H1 (cell line): ENCODE measurements at regions not wholly inside any gene's neighbourhood (a gene's known extent, or its start where the extent isn't known, plus 50 kb on each side); places are given as distances from the start of the nearest gene placed in this dataset.

ENCODE experiments used
- CTCF ChIA-PET: fragments of 300-600 bp; sonication (Branson Sonifier 250); formaldehyde crosslinking; loops from one replicate; lab custom pipeline; 2021; ENCODE audit not compliant: partially characterized antibody; lab: Charles Lee
- POLR2A ChIA-PET: fragments of 300-600 bp; sonication (Branson Sonifier 250); formaldehyde crosslinking; loops from one replicate; lab custom pipeline; 2021; ENCODE audit warnings: inconsistent platforms; ENCODE audit not compliant: partially characterized antibody; lab: Charles Lee
- DNase-seq, 2 experiments: peaks; one replicate each; pipeline versions ENCODE4 v3.0.0 to v3.0.0-alpha.2; 2010 to 2022; ENCODE audit warnings: low spot score in 2 of 2, low read depth in 1 of 2, mixed read lengths in 1 of 2
- FAIRE-seq: peaks from 2 replicates; lab custom pipeline; 2011; peaks lifted over from hg19 to GRCh38; lab: Jason Lieb, UNC
- H2AFZ ChIP-seq: 2 replicates; pipeline ENCODE4 v1.8.1; 2012; ENCODE audit warnings: low read length, inconsistent platforms
- H2AK5ac ChIP-seq: 2 replicates; pipeline ENCODE4 v1.6.1; 2013; ENCODE audit warnings: low read depth, low read length
- H2BK120ac ChIP-seq: replicated peaks from 2 replicates; pipeline ENCODE3; 2013; ENCODE audit warnings: low read depth, low read length, inconsistent platforms
- H2BK12ac ChIP-seq: 2 replicates; pipeline ENCODE4 v1.6.1; 2013; ENCODE audit warnings: low read depth, low read length
- H2BK15ac ChIP-seq: 2 replicates; pipeline ENCODE4 v1.6.1; 2013; ENCODE audit warnings: low read length
- H2BK20ac ChIP-seq: 2 replicates; pipeline ENCODE4 v1.6.1; 2013; ENCODE audit warnings: low read length
- H2BK5ac ChIP-seq: 2 replicates; pipeline ENCODE4 v1.6.1; 2013; ENCODE audit warnings: low read depth, low read length
- H3K14ac ChIP-seq: 2 replicates; pipeline ENCODE4 v1.6.1; 2013; ENCODE audit warnings: inconsistent platforms; ENCODE audit not compliant: insufficient read length
- H3K18ac ChIP-seq: 2 replicates; pipeline ENCODE4 v1.6.1; 2013; ENCODE audit warnings: low read length; ENCODE audit errors: extremely low read depth
- H3K23ac ChIP-seq: 2 replicates; pipeline ENCODE4 v1.6.1; 2013; ENCODE audit warnings: inconsistent platforms; ENCODE audit not compliant: insufficient read length
- H3K23me2 ChIP-seq: 2 replicates; pipeline ENCODE4 v1.6.1; 2013; ENCODE audit warnings: low read depth, low read length
- H3K27ac ChIP-seq: 2 replicates; pipeline ENCODE4 v1.6.1; 2011; ENCODE audit warnings: low read depth, low read length, inconsistent platforms
- H3K27me3 ChIP-seq, 4 experiments: replicated peaks in 1 of 4; 1 replicate in 1 of 4; 2 replicates in 3 of 4; pipeline versions ENCODE4 v1.6.1 to v1.8.1; 2011 to 2013; ENCODE audit warnings: low read length in 3 of 4, mild to moderate bottlenecking in 3 of 4, inconsistent platforms in 2 of 4, mixed read lengths in 2 of 4, moderate library complexity in 1 of 4; ENCODE audit not compliant: control insufficient read depth in 3 of 4, insufficient read depth in 3 of 4; ENCODE audit errors: extremely low read depth in 1 of 4
- H3K36me3 ChIP-seq, 4 experiments: 2 replicates each; pipeline versions ENCODE4 v1.6.1 to v1.8.1; 2011 to 2013; ENCODE audit warnings: mild to moderate bottlenecking in 4 of 4, low read length in 3 of 4, moderate library complexity in 2 of 4, control low read depth in 1 of 4, inconsistent platforms in 1 of 4; ENCODE audit not compliant: insufficient read depth in 4 of 4, control insufficient read depth in 2 of 4
- H3K4ac ChIP-seq: replicated peaks from 2 replicates; pipeline ENCODE3; 2013; ENCODE audit warnings: low read length, low read depth, mixed read lengths, inconsistent platforms; ENCODE audit not compliant: insufficient read length
- H3K4me1 ChIP-seq, 4 experiments: replicated peaks in 1 of 4; 1 replicate in 1 of 4; 2 replicates in 3 of 4; pipeline versions ENCODE4 v1.6.1 to v1.8.1; 2011 to 2013; ENCODE audit warnings: low read length in 3 of 4, inconsistent platforms in 2 of 4, mixed read lengths in 1 of 4; ENCODE audit not compliant: insufficient read depth in 4 of 4, control insufficient read depth in 3 of 4
- H3K4me2 ChIP-seq, 2 experiments: 2 replicates each; pipeline versions ENCODE4 v1.6.1 to v1.8.1; 2011 to 2013; ENCODE audit warnings: low read depth in 2 of 2, low read length in 2 of 2, control low read depth in 1 of 2, inconsistent platforms in 1 of 2, mild to moderate bottlenecking in 1 of 2; ENCODE audit not compliant: insufficient read depth in 1 of 2
- H3K4me3 ChIP-seq, 4 experiments: fragments of 200-600, 300-600 bp in 1 of 4; sonication (generic), shearing (Covaris generic), sonication (Bioruptor Twin) in 1 of 4; 2 replicates each; pipeline versions ENCODE4 v1.5.1 to v1.8.1; 2011 to 2016; ENCODE audit warnings: low read length in 4 of 4, low read depth in 3 of 4, control low read depth in 2 of 4, inconsistent platforms in 2 of 4, mild to moderate bottlenecking in 2 of 4, mixed read lengths in 1 of 4, moderate library complexity in 1 of 4; ENCODE audit not compliant: insufficient read depth in 2 of 4; ENCODE audit errors: extremely low read depth in 1 of 4
- H3K56ac ChIP-seq: replicated peaks from 2 replicates; pipeline ENCODE3; 2013; ENCODE audit warnings: low read depth, mild to moderate bottlenecking, mixed read lengths, low read length, inconsistent platforms; ENCODE audit not compliant: insufficient read length
- H3K79me1 ChIP-seq: 2 replicates; pipeline ENCODE4 v1.6.1; 2013; ENCODE audit warnings: low read depth, low read length, control low read depth
- H3K79me2 ChIP-seq, 2 experiments: 2 replicates each; pipeline versions ENCODE4 v1.6.1 to v1.8.1; 2012 to 2013; ENCODE audit warnings: low read length in 2 of 2, mild to moderate bottlenecking in 2 of 2, inconsistent platforms in 1 of 2; ENCODE audit not compliant: insufficient read depth in 2 of 2, control insufficient read depth in 1 of 2
- H3K9ac ChIP-seq, 4 experiments: replicated peaks in 1 of 4; 1 replicate in 1 of 4; 2 replicates in 3 of 4; pipeline versions ENCODE4 v1.6.1 to v1.8.1; 2011 to 2013; ENCODE audit warnings: low read depth in 3 of 4, low read length in 3 of 4, control low read depth in 2 of 4, mild to moderate bottlenecking in 2 of 4, moderate library complexity in 2 of 4, inconsistent platforms in 1 of 4; ENCODE audit errors: extremely low read depth in 1 of 4
- H3K9me3 ChIP-seq, 2 experiments: 2 replicates each; pipeline versions ENCODE4 v1.6.1 to v1.8.1; 2012 to 2013; ENCODE audit warnings: mild to moderate bottlenecking in 2 of 2, moderate library complexity in 2 of 2, control low read depth in 1 of 2, inconsistent platforms in 1 of 2, low read depth in 1 of 2, low read length in 1 of 2, mixed read lengths in 1 of 2; ENCODE audit not compliant: insufficient read depth in 2 of 2
- H4K20me1 ChIP-seq, 2 experiments: replicated peaks in 1 of 2; 2 replicates each; pipeline versions ENCODE3 to v1.8.1; 2011 to 2013; ENCODE audit warnings: inconsistent platforms in 2 of 2, low read length in 2 of 2, mild to moderate bottlenecking in 1 of 2; ENCODE audit not compliant: insufficient read depth in 2 of 2, control insufficient read depth in 1 of 2
- H4K5ac ChIP-seq: 2 replicates; pipeline ENCODE4 v1.6.1; 2013; ENCODE audit warnings: low read length, low read depth, mixed read lengths, inconsistent platforms; ENCODE audit not compliant: insufficient read length
- H4K8ac ChIP-seq: 2 replicates; pipeline ENCODE4 v1.8.0; 2013; ENCODE audit warnings: mild to moderate bottlenecking, moderate library complexity, low read length, inconsistent platforms; ENCODE audit not compliant: insufficient read depth; ENCODE audit errors: extremely low read depth
- H4K91ac ChIP-seq: replicated peaks from 2 replicates; pipeline ENCODE3; 2013; ENCODE audit warnings: low read length, mixed read lengths, inconsistent platforms; ENCODE audit not compliant: insufficient read length
- ASH2L ChIP-seq: fragments of 200-600, 300-600 bp; sonication (generic); IDR thresholded peaks from one replicate; pipeline ENCODE4 v1.7.1; 2017; ENCODE audit warnings: low read length
- ATF3 ChIP-seq: IDR thresholded peaks from 2 replicates; pipeline ENCODE4 v1.6.1; 2011; ENCODE audit warnings: low read depth, mild to moderate bottlenecking, low read length; ENCODE audit not compliant: insufficient read depth
- BACH1 ChIP-seq: IDR thresholded peaks from 2 replicates; pipeline ENCODE4 v1.6.1; 2012; ENCODE audit warnings: low read length, improper control_type of control experiment
- CHD2 ChIP-seq: IDR thresholded peaks from 2 replicates; pipeline ENCODE4 v1.6.1; 2012; ENCODE audit warnings: low read length, improper control_type of control experiment
- CTBP2 ChIP-seq: IDR thresholded peaks from 2 replicates; pipeline ENCODE4 v1.7.0; 2011; ENCODE audit warnings: borderline replicate concordance, mild to moderate bottlenecking, moderate library complexity, mixed read lengths, low read length; ENCODE audit not compliant: insufficient read depth, insufficient read length
- FOSL1 ChIP-seq: IDR thresholded peaks from 2 replicates; pipeline ENCODE4 v1.6.1; 2011; ENCODE audit warnings: mild to moderate bottlenecking, low read depth, low read length, moderate library complexity; ENCODE audit not compliant: insufficient read depth
- POLR2A ChIP-seq, 2 experiments: IDR thresholded peaks; 1 replicate in 1 of 2; 2 replicates in 1 of 2; pipeline ENCODE4 v1.6.1; 2011; ENCODE audit warnings: low read depth in 2 of 2, low read length in 2 of 2, mild to moderate bottlenecking in 2 of 2; ENCODE audit errors: control extremely low read depth in 1 of 2
- SIN3A ChIP-seq, 2 experiments: IDR thresholded peaks in 1 of 2; conservative IDR thresholded peaks in 1 of 2; 2 replicates each; pipeline ENCODE4 v1.6.1; 2011 to 2012; ENCODE audit warnings: low read length in 2 of 2, improper control_type of control experiment in 1 of 2, low read depth in 1 of 2, mild to moderate bottlenecking in 1 of 2
- TBP ChIP-seq: IDR thresholded peaks from 2 replicates; pipeline ENCODE4 v1.6.1; 2011; ENCODE audit warnings: low read depth, low read length, improper control_type of control experiment
- TCF12 ChIP-seq: IDR thresholded peaks from 2 replicates; pipeline ENCODE4 v1.6.1; 2011; ENCODE audit warnings: low read depth, mild to moderate bottlenecking, low read length
- TEAD4 ChIP-seq: IDR thresholded peaks from 2 replicates; pipeline ENCODE4 v1.6.1; 2012; ENCODE audit warnings: low read depth, low read length, inconsistent platforms, mixed read lengths
- YY1 ChIP-seq: IDR thresholded peaks from 2 replicates; pipeline ENCODE4 v1.6.1; 2011; ENCODE audit warnings: low read depth, mild to moderate bottlenecking, low read length
- WGBS, 2 experiments: shearing (Covaris generic) in 1 of 2; methylation state at CpG; one replicate each; pipeline versions ENCODE4 v1.1.6 to v1.1.7; 2013 to 2015; ENCODE audit warnings: low lambda C conversion rate in 2 of 2, mixed read lengths in 2 of 2, inconsistent platforms in 1 of 2, low coverage in 1 of 2, missing lambda C conversion rate in 1 of 2; ENCODE audit not compliant: insufficient replicate concordance in 2 of 2, insufficient coverage in 1 of 2, insufficient read length in 1 of 2; ENCODE audit errors: extremely low coverage in 1 of 2, missing lambda C conversion rate in 1 of 2; 5-methylcytosine and 5-hydroxymethylcytosine counted together
- TF ChIP-seq, protein P1 (sequence below): IDR thresholded peaks from 2 replicates; pipeline ENCODE4 v1.6.1; 2012; ENCODE audit warnings: inconsistent platforms

DNA sequence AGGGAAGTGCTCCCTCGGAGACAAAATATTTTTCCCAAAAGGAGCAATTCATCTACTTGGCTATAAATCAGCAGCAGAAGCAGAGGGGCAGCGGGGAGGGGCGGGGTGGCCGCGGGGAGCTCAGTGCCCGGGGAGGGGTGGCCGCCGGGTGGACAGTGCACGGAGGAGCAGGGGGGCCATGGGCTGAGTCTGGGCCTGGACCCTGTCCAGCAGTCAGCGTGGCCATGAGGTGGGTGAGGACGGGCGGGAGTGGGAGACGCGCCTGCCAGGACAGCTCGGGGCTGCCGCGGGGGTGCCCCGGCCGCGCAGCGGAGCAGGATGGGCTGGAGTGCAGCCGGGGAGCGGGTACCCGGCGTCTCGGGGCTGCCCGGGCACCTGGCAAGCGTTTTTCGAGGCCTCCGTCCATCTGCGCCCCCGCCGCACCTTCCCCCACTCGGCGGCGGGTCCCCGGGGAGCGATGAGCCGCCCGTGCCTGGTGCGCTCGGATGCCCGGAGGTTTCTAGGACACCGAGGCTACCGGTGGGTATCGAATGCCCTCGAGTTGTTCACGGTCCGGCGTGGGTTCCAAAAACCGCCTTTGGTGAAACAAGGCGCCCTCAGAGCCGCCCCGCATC is 229.5 kb downstream of the THBS2 start:
- no peaks in the 10 kb centered on the region for H3K79me2 ChIP-seq
- H4K20me1 ChIP-seq = no peaks in the 10 kb centered on the region
- no peaks in the 10 kb centered on the region for H3K23me2 ChIP-seq
- H3K4me2 ChIP-seq = no peak overlapping the region
- DNase-seq = no peak
- ChIA-PET POLR2A (no interaction called here), CTCF (no interaction called here)
- no peak overlapping the region for H3K4ac ChIP-seq
- no peak overlapping the region for H3K18ac ChIP-seq
- H3K9me3 ChIP-seq = peaks cover 4 to 24% of the 10 kb centered on the region in 2 experiments
- FAIRE-seq = no peak
- H2BK12ac ChIP-seq = no peak overlapping the region
- H2AK5ac ChIP-seq = no peak overlapping the region
- 95% methylated on average over 22 of the region's 54 CpGs; no CpG with 5 or more reads in 1 of the 2 experiments for WGBS, 2 experiments
- no peaks in the 10 kb centered on the region for H3K4me1 ChIP-seq
- H4K5ac ChIP-seq = no peak overlapping the region
- H2BK15ac ChIP-seq = no peak overlapping the region
- no peak overlapping the region for H3K27ac ChIP-seq
- H3K4me3 ChIP-seq = no peak overlapping the region
- H3K23ac ChIP-seq = no peak overlapping the region
- H4K8ac ChIP-seq = no peak overlapping the region
- no peaks in the 10 kb centered on the region for H3K27me3 ChIP-seq
- H2BK120ac ChIP-seq = no peak overlapping the region
- H3K9ac ChIP-seq = no peak overlapping the region
- no peak overlapping the region for H4K91ac ChIP-seq
- peaks cover 0 to 6% (median 0%) of the 10 kb centered on the region in 4 experiments; a peak in 1 of 8 replicates for H3K36me3 ChIP-seq
- H3K56ac ChIP-seq = no peak overlapping the region
- H3K79me1 ChIP-seq = no peaks in the 10 kb centered on the region
- no peak overlapping the region for H2BK5ac ChIP-seq
- H3K14ac ChIP-seq = no peak overlapping the region
- H2AFZ ChIP-seq = no peak overlapping the region
- no peak overlapping the region for H2BK20ac ChIP-seq
- no peak for TF ChIP-seq FOSL1
- no peak for TF ChIP-seq TCF12
- TF ChIP-seq CTBP2 = no peak
- no peak for TF ChIP-seq YY1
- no peak for TF ChIP-seq SIN3A (conservative IDR thresholded peaks at IDR 0.05 in 1 of 2, IDR thresholded peaks at IDR 0.05 in 1 of 2; ENCODE audit: low read depth in 1 of 2, low read length in 2 of 2)
- no peak for TF ChIP-seq TEAD4
- TF ChIP-seq ATF3 = no peak
- no peak for TF ChIP-seq BACH1
- TF ChIP-seq POLR2A (IDR thresholded peaks at IDR 0.05; ENCODE audit: control extremely low read depth in 1 of 2, low read depth in 2 of 2, low read length in 2 of 2) = no peak
- TF ChIP-seq TBP = no peak
- TF ChIP-seq CHD2 = no peak
- TF ChIP-seq, protein P1, sequence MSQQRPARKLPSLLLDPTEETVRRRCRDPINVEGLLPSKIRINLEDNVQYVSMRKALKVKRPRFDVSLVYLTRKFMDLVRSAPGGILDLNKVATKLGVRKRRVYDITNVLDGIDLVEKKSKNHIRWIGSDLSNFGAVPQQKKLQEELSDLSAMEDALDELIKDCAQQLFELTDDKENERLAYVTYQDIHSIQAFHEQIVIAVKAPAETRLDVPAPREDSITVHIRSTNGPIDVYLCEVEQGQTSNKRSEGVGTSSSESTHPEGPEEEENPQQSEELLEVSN = no peak
- TF ChIP-seq ASH2L = no peak
